ENCODE measurements at regions not wholly inside any gene's neighbourhood (a gene's known extent, or its start where the extent isn't known, plus 50 kb on each side); places are given as distances from the start of the nearest gene placed in this dataset.

GRCh38 chr20:10883166-10883565 is 209.4 kb upstream of the JAG1 start:
- no peak for DNase-seq (ENCODE audit: low spot score)
- H3K4me3 Mint-ChIP-seq = no peak overlapping the region
- Histone ChIP-seq H3K4me3 (no peak overlapping the region), H4K20me1 (ENCODE audit: low read depth) (no peaks in the 10 kb centered on the region), H3F3A (ENCODE audit: low read depth) (no peaks in the 10 kb centered on the region), H3K9me3 (ENCODE audit: low read depth) (no peaks in the 10 kb centered on the region), H3K4me2 (no peak overlapping the region), H3K36me3 (no peaks in the 10 kb centered on the region), H3K9ac (no peak overlapping the region), H2AFZ (replicated peaks) (no peak overlapping the region), H3K4me1 (no peaks in the 10 kb centered on the region), H3K27me3 (no peaks in the 10 kb centered on the region), H3K27ac (no peak overlapping the region), H3K79me2 (ENCODE audit: low read depth) (no peaks in the 10 kb centered on the region)
- H3K4me1 Mint-ChIP-seq = no peaks in the 10 kb centered on the region
- TF ChIP-seq EZH2 (IDR thresholded peaks at IDR 0.05) = no peak
- no peak for TF ChIP-seq EZH2phosphoT487 (IDR thresholded peaks at IDR 0.05)
- no peak overlapping the region for H3K27ac Mint-ChIP-seq
- peaks cover under 1% of the 10 kb centered on the region for H3K9me3 Mint-ChIP-seq
- H3K36me3 Mint-ChIP-seq = no peaks in the 10 kb centered on the region
- H3K27me3 Mint-ChIP-seq (ENCODE audit: insufficient read depth, low read depth) = no peaks in the 10 kb centered on the region

DNA sequence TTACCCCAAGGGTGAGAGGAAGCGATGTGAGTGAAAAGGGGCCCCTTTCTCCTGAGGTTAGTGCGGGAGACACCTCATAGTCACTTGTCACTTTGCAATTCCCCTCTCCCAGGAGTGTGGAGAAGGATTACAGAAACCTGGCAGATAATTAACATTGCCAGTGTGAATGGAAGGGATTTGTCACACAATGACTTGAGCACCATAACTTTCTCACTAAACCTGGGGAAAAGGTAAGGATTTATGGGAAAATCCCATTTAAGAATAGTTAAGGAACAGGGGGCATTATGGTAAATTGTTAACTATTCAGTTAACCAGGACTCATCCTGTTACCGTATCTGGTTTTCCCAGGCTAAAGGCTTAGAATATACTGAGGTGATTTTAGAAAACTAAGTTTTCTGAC is 219.5 kb upstream of the JAG1 start:
- no peak overlapping the region for H2AFZ ChIP-seq (replicated peaks)
- no peaks in the 10 kb centered on the region for H3K9me3 ChIP-seq (ENCODE audit: low read depth)
- H3K9ac ChIP-seq = no peak overlapping the region
- Mint-ChIP-seq H3K36me3 (no peaks in the 10 kb centered on the region), H3K4me1 (no peaks in the 10 kb centered on the region), H3K27ac (no peak overlapping the region), H3K4me3 (no peak overlapping the region), H3K9me3 (no peaks in the 10 kb centered on the region), H3K27me3 (ENCODE audit: insufficient read depth, low read depth) (no peaks in the 10 kb centered on the region)
- TF ChIP-seq, protein P1, sequence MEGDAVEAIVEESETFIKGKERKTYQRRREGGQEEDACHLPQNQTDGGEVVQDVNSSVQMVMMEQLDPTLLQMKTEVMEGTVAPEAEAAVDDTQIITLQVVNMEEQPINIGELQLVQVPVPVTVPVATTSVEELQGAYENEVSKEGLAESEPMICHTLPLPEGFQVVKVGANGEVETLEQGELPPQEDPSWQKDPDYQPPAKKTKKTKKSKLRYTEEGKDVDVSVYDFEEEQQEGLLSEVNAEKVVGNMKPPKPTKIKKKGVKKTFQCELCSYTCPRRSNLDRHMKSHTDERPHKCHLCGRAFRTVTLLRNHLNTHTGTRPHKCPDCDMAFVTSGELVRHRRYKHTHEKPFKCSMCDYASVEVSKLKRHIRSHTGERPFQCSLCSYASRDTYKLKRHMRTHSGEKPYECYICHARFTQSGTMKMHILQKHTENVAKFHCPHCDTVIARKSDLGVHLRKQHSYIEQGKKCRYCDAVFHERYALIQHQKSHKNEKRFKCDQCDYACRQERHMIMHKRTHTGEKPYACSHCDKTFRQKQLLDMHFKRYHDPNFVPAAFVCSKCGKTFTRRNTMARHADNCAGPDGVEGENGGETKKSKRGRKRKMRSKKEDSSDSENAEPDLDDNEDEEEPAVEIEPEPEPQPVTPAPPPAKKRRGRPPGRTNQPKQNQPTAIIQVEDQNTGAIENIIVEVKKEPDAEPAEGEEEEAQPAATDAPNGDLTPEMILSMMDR (IDR thresholded peaks at IDR 0.05) = no peak
- no peak for TF ChIP-seq EZH2phosphoT487 (IDR thresholded peaks at IDR 0.05)
- TF ChIP-seq EZH2 (IDR thresholded peaks at IDR 0.05) = no peak
- no peaks in the 10 kb centered on the region for H3K27me3 ChIP-seq
- no peak overlapping the region for H3K4me2 ChIP-seq
- no peaks in the 10 kb centered on the region for H3K79me2 ChIP-seq (ENCODE audit: low read depth)
- no peak overlapping the region for H3K4me3 ChIP-seq
- no peak for DNase-seq (ENCODE audit: low spot score)
- peaks cover 6% of the 10 kb centered on the region for H3K4me1 ChIP-seq
- no peak overlapping the region for H3K27ac ChIP-seq
- no peaks in the 10 kb centered on the region for H3K36me3 ChIP-seq
- no peaks in the 10 kb centered on the region for H4K20me1 ChIP-seq (ENCODE audit: low read depth)
- H3F3A ChIP-seq (ENCODE audit: low read depth) = no peaks in the 10 kb centered on the region

DNA sequence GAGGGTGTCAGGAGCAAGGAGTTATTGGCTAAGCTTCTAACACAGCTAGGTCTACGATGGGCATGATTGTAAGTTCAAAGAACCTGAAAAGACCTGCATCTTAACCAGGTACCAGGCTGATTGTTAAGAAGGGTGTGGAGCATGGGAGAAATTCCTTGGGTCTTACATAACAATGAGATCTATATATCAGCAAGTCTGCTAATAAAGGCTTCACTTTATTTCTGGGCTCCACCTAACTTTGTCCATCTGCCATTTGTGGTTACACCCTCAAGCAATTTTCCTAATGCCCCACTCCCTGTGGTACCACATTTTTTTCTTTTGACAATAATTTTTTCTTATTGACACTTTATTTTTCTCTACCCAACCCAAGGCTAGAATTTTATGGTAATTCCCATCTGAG is 223.5 kb upstream of the JAG1 start:
- no peak overlapping the region for H3K9ac ChIP-seq
- H3K36me3 Mint-ChIP-seq = no peaks in the 10 kb centered on the region
- H3K36me3 ChIP-seq = no peaks in the 10 kb centered on the region
- no peak overlapping the region for H3K4me3 Mint-ChIP-seq
- DNase-seq (ENCODE audit: low spot score) = no peak
- no peak overlapping the region for H2AFZ ChIP-seq (replicated peaks)
- no peaks in the 10 kb centered on the region for H3K27me3 ChIP-seq
- no peaks in the 10 kb centered on the region for H3F3A ChIP-seq (ENCODE audit: low read depth)
- H3K4me2 ChIP-seq = no peak overlapping the region
- no peaks in the 10 kb centered on the region for H4K20me1 ChIP-seq (ENCODE audit: low read depth)
- H3K27ac ChIP-seq = no peak overlapping the region
- no peak overlapping the region for H3K4me3 ChIP-seq
- no peak overlapping the region for H3K27ac Mint-ChIP-seq
- no peaks in the 10 kb centered on the region for H3K9me3 ChIP-seq (ENCODE audit: low read depth)
- TF ChIP-seq, protein P1 (IDR thresholded peaks at IDR 0.05) = no peak
- TF ChIP-seq EZH2 (IDR thresholded peaks at IDR 0.05) = no peak
- no peak for TF ChIP-seq EZH2phosphoT487 (IDR thresholded peaks at IDR 0.05)
- no peaks in the 10 kb centered on the region for H3K79me2 ChIP-seq (ENCODE audit: low read depth)
- H3K4me1 Mint-ChIP-seq = peaks cover 3% of the 10 kb centered on the region
- H3K27me3 Mint-ChIP-seq (ENCODE audit: insufficient read depth, low read depth) = no peaks in the 10 kb centered on the region
- H3K9me3 Mint-ChIP-seq = no peaks in the 10 kb centered on the region
- peaks cover 6% of the 10 kb centered on the region for H3K4me1 ChIP-seq

- H3K27ac ChIP-seq = no peak overlapping the region
- H3F3A ChIP-seq (ENCODE audit: low read depth) = no peaks in the 10 kb centered on the region
- no peak overlapping the region for H3K27ac Mint-ChIP-seq
- H3K4me1 ChIP-seq = peaks cover 1% of the 10 kb centered on the region
- no peaks in the 10 kb centered on the region for H3K36me3 ChIP-seq
- H3K9me3 Mint-ChIP-seq = no peaks in the 10 kb centered on the region
- no peak overlapping the region for H3K4me2 ChIP-seq
- no peaks in the 10 kb centered on the region for H3K27me3 ChIP-seq
- peaks cover 10% of the 10 kb centered on the region for H3K4me1 Mint-ChIP-seq
- H4K20me1 ChIP-seq (ENCODE audit: low read depth) = no peaks in the 10 kb centered on the region
- TF ChIP-seq EZH2phosphoT487 (IDR thresholded peaks at IDR 0.05) (no peak), EZH2 (IDR thresholded peaks at IDR 0.05) (no peak)
- TF ChIP-seq, protein P1 (IDR thresholded peaks at IDR 0.05) = no peak
- H3K27me3 Mint-ChIP-seq (ENCODE audit: insufficient read depth, low read depth) = no peaks in the 10 kb centered on the region
- no peaks in the 10 kb centered on the region for H3K79me2 ChIP-seq (ENCODE audit: low read depth)
- H3K9me3 ChIP-seq (ENCODE audit: low read depth) = no peaks in the 10 kb centered on the region
- DNase-seq (ENCODE audit: low spot score) = no peak
- H3K9ac ChIP-seq = no peak overlapping the region
- no peaks in the 10 kb centered on the region for H3K36me3 Mint-ChIP-seq
- no peak overlapping the region for H2AFZ ChIP-seq (replicated peaks)
- no peak overlapping the region for H3K4me3 ChIP-seq
- no peak overlapping the region for H3K4me3 Mint-ChIP-seq
Measured at GRCh38 chr20:10898552-10898951, 224.8 kb upstream of the JAG1 start.
